ENCODE measurements at regions not wholly inside any gene's neighbourhood (a gene's known extent, or its start where the extent isn't known, plus 50 kb on each side); places are given as distances from the start of the nearest gene placed in this dataset.

- no peaks in the 10 kb centered on the region for H3K4me1 Mint-ChIP-seq (ENCODE audit: unreplicated experiment)
- no peaks in the 10 kb centered on the region for H3K36me3 Mint-ChIP-seq (ENCODE audit: unreplicated experiment)
- DNase-seq (ENCODE audit: extremely low spot score, unreplicated experiment): no peak
- no peak overlapping the region for H3K27ac Mint-ChIP-seq (ENCODE audit: unreplicated experiment)
- H3K4me3 Mint-ChIP-seq (ENCODE audit: unreplicated experiment): no peak overlapping the region
- TF ChIP-seq, protein P1, sequence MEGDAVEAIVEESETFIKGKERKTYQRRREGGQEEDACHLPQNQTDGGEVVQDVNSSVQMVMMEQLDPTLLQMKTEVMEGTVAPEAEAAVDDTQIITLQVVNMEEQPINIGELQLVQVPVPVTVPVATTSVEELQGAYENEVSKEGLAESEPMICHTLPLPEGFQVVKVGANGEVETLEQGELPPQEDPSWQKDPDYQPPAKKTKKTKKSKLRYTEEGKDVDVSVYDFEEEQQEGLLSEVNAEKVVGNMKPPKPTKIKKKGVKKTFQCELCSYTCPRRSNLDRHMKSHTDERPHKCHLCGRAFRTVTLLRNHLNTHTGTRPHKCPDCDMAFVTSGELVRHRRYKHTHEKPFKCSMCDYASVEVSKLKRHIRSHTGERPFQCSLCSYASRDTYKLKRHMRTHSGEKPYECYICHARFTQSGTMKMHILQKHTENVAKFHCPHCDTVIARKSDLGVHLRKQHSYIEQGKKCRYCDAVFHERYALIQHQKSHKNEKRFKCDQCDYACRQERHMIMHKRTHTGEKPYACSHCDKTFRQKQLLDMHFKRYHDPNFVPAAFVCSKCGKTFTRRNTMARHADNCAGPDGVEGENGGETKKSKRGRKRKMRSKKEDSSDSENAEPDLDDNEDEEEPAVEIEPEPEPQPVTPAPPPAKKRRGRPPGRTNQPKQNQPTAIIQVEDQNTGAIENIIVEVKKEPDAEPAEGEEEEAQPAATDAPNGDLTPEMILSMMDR (IDR thresholded peaks at IDR 0.05): no peak
- H3K27me3 Mint-ChIP-seq (ENCODE audit: unreplicated experiment): no peaks in the 10 kb centered on the region
- peaks cover 15% of the 10 kb centered on the region for H3K9me3 Mint-ChIP-seq (ENCODE audit: unreplicated experiment)
Observed at GRCh38 chrX:33465137-33465536, 253.8 kb upstream of the DMD start.

GRCh38 chrX:33457102-33457501, 245.8 kb upstream of the DMD start:
- H3K4me3 Mint-ChIP-seq (ENCODE audit: unreplicated experiment): no peak overlapping the region
- no peaks in the 10 kb centered on the region for H3K36me3 Mint-ChIP-seq (ENCODE audit: unreplicated experiment)
- no peaks in the 10 kb centered on the region for H3K4me1 Mint-ChIP-seq (ENCODE audit: unreplicated experiment)

GRCh38 chrX:33447285-33447684, 235.9 kb upstream of the DMD start:
- Mint-ChIP-seq H3K4me1 (ENCODE audit: unreplicated experiment) (no peaks in the 10 kb centered on the region), H3K27me3 (ENCODE audit: unreplicated experiment) (no peaks in the 10 kb centered on the region), H3K27ac (ENCODE audit: unreplicated experiment) (no peak overlapping the region), H3K4me3 (ENCODE audit: unreplicated experiment) (no peak overlapping the region), H3K9me3 (ENCODE audit: unreplicated experiment) (no peaks in the 10 kb centered on the region), H3K36me3 (ENCODE audit: unreplicated experiment) (no peaks in the 10 kb centered on the region)
- TF ChIP-seq, protein P1 (IDR thresholded peaks at IDR 0.05): no peak
- no peak for DNase-seq (ENCODE audit: extremely low spot score, unreplicated experiment)

More at GRCh38 chrX:33457102-33457501, 245.8 kb upstream of the DMD start:
- TF ChIP-seq, protein P1 (IDR thresholded peaks at IDR 0.05): no peak
- no peak for DNase-seq (ENCODE audit: extremely low spot score, unreplicated experiment)
- Mint-ChIP-seq H3K27ac (ENCODE audit: unreplicated experiment) (no peak overlapping the region), H3K9me3 (ENCODE audit: unreplicated experiment) (no peaks in the 10 kb centered on the region), H3K27me3 (ENCODE audit: unreplicated experiment) (no peaks in the 10 kb centered on the region)

- no peak overlapping the region for H3K4me3 Mint-ChIP-seq (ENCODE audit: unreplicated experiment)
- H3K9me3 Mint-ChIP-seq (ENCODE audit: unreplicated experiment): no peaks in the 10 kb centered on the region
- TF ChIP-seq, protein P1 (IDR thresholded peaks at IDR 0.05): peak; percentile 84
- no peaks in the 10 kb centered on the region for H3K36me3 Mint-ChIP-seq (ENCODE audit: unreplicated experiment)
- H3K4me1 Mint-ChIP-seq (ENCODE audit: unreplicated experiment): no peaks in the 10 kb centered on the region
- DNase-seq (ENCODE audit: extremely low spot score, unreplicated experiment): peak; percentile 88
- H3K27ac Mint-ChIP-seq (ENCODE audit: unreplicated experiment): no peak overlapping the region
- peaks cover 6% of the 10 kb centered on the region for H3K27me3 Mint-ChIP-seq (ENCODE audit: unreplicated experiment)
Observed at GRCh38 chrX:33434256-33435092, 223.1 kb upstream of the DMD start.

DNA sequence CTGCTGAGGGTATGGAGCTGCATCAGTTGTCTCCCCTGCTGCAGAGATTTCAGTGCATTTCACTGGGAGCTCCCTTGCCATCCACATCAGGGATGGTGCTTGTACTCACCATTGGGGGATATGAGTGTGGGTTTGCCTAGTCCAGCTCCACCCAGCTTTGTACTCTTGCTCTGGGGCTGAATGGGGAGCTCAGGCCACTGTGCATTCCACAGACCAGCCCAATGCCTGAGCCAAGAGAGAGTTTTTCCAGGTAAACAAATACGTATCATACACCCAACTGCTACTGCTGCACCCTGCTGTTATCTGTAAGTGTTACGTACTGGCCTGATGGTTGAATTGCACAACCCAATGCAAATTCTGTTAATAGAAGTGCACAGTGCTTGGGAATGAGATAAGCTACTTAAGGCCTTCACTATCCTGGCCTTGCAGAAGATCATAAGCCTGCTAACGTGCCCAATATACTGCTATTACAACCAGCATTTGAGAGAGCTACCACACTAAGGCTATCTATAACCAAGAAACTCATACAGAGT, 205.0 kb upstream of the DMD start:
- H3K36me3 Mint-ChIP-seq (ENCODE audit: unreplicated experiment): no peaks in the 10 kb centered on the region
- no peak for DNase-seq (ENCODE audit: extremely low spot score, unreplicated experiment)
- H3K4me3 Mint-ChIP-seq (ENCODE audit: unreplicated experiment): no peak overlapping the region
- H3K9me3 Mint-ChIP-seq (ENCODE audit: unreplicated experiment): peaks cover 31% of the 10 kb centered on the region
- no peaks in the 10 kb centered on the region for H3K27me3 Mint-ChIP-seq (ENCODE audit: unreplicated experiment)
- H3K4me1 Mint-ChIP-seq (ENCODE audit: unreplicated experiment): no peaks in the 10 kb centered on the region
- H3K27ac Mint-ChIP-seq (ENCODE audit: unreplicated experiment): no peak overlapping the region
- TF ChIP-seq, protein P1 (IDR thresholded peaks at IDR 0.05): no peak

All from osteocyte (in vitro differentiated cells).